Upper lobe of right lung (tissue), 1 donor: ENCODE measurements at regions not wholly inside any gene's neighbourhood (a gene's known extent, or its start where the extent isn't known, plus 50 kb on each side); places are given as distances from the start of the nearest gene placed in this dataset.
A peak's percentile ranks its signal among the peaks of the same experiment; 100 is the strongest.

ENCODE experiments used
- ATAC-seq: fragments of 200-7000 bp; cut with Tn5 transposase; one replicate; pipeline ENCODE4 v1.9.1; 2020; ENCODE audit warnings: mild to moderate bottlenecking, moderate library complexity
- DNase-seq: peaks from one replicate; pipeline ENCODE4 v3.0.0-alpha.2; 2020
- H3K27ac ChIP-seq: fragments of 200-600 bp; one replicate; pipeline ENCODE4 v1.8.0; 2022
- H3K27me3 ChIP-seq: fragments of 200-600 bp; one replicate; pipeline ENCODE4 v1.8.0; 2022; ENCODE audit warnings: mild to moderate bottlenecking
- H3K36me3 ChIP-seq: fragments of 200-600 bp; one replicate; pipeline ENCODE4 v1.8.0; 2022
- H3K4me1 ChIP-seq: fragments of 200-600 bp; one replicate; pipeline ENCODE4 v1.8.0; 2022
- H3K4me3 ChIP-seq: fragments of 200-600 bp; one replicate; pipeline ENCODE4 v1.8.0; 2022; ENCODE audit warnings: mild to moderate bottlenecking
- H3K9me3 ChIP-seq: fragments of 200-600 bp; one replicate; pipeline ENCODE4 v1.8.0; 2022
- CTCF ChIP-seq: fragments of 200-600 bp; IDR thresholded peaks from one replicate; pipeline ENCODE4 v1.8.0; 2022; ENCODE audit warnings: antibody characterized with exemption
- intact Hi-C: fragments of 100-400 bp; cut with DNase I; formaldehyde crosslinking; loops from one replicate; pipeline ENCODE4 v1.11.0; 2022
- donor health status: DM: no; HTN: yes; CAD: no; lungs with severe emphysema.

- H3K36me3 ChIP-seq: no peaks in the 10 kb centered on the region
- H3K4me1 ChIP-seq: no peaks in the 10 kb centered on the region
- peak; percentile 60 for ATAC-seq
Observed at GRCh38 chr11:92286709-92287108, 62.1 kb downstream of the FAT3 start.

GRCh38 chr11:92295175-92296137 is 70.8 kb downstream of the FAT3 start:
- intact Hi-C loops: no loop called here
- no peaks in the 10 kb centered on the region for H3K27me3 ChIP-seq
- no peak for TF ChIP-seq CTCF
- DNase-seq (no peak), ATAC-seq (no peak)
- no peaks in the 10 kb centered on the region for H3K36me3 ChIP-seq
- H3K27ac ChIP-seq: no peak overlapping the region
- H3K4me1 ChIP-seq: no peaks in the 10 kb centered on the region
- no peaks in the 10 kb centered on the region for H3K9me3 ChIP-seq
- H3K4me3 ChIP-seq: no peak overlapping the region

More at GRCh38 chr11:92286709-92287108, 62.1 kb downstream of the FAT3 start:
- no peak overlapping the region for H3K27ac ChIP-seq
- intact Hi-C loops: no loop called here
- H3K27me3 ChIP-seq: no peaks in the 10 kb centered on the region
- no peak for TF ChIP-seq CTCF
- DNase-seq: no peak
- no peak overlapping the region for H3K4me3 ChIP-seq
- no peaks in the 10 kb centered on the region for H3K9me3 ChIP-seq

DNA sequence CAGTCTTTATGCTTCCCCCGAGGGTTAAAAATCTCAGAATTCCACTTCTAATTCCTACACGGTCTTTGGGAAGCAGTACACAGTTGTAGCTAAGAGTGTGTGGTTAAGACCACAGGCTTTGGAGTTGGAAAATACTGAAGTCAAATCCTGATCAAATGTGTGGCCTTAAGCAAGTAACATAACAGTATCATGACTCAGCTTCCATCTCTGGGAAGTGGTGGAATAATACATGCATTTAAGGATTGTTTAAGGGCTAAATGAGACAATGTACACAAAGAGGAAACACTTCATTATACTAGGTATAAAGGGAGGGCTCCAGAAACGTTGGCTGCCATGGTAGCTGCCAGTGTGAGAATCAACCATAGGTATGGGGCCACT is 71.5 kb downstream of the FAT3 start:
- no peak overlapping the region for H3K27ac ChIP-seq
- ATAC-seq: no peak

GRCh38 chr11:92297567-92298553 is 73.2 kb downstream of the FAT3 start:
- ATAC-seq (no peak), DNase-seq (no peak)
- H3K4me3 ChIP-seq: no peak overlapping the region
- no peak for TF ChIP-seq CTCF
- no peaks in the 10 kb centered on the region for H3K9me3 ChIP-seq
- no peaks in the 10 kb centered on the region for H3K27me3 ChIP-seq
- H3K4me1 ChIP-seq: no peaks in the 10 kb centered on the region
- no peak overlapping the region for H3K27ac ChIP-seq
- intact Hi-C loops: no loop called here
- H3K36me3 ChIP-seq: no peaks in the 10 kb centered on the region

More for the DNA sequence above, 71.5 kb downstream of the FAT3 start:
- no peaks in the 10 kb centered on the region for H3K9me3 ChIP-seq
- H3K36me3 ChIP-seq: no peaks in the 10 kb centered on the region
- intact Hi-C loops: no loop called here
- TF ChIP-seq CTCF: no peak
- no peaks in the 10 kb centered on the region for H3K4me1 ChIP-seq
- DNase-seq: no peak
- no peak overlapping the region for H3K4me3 ChIP-seq
- no peaks in the 10 kb centered on the region for H3K27me3 ChIP-seq

GRCh38 chr11:92300876-92301275 is 76.3 kb downstream of the FAT3 start:
- Histone ChIP-seq H3K27ac (no peak overlapping the region), H3K4me3 (no peak overlapping the region), H3K27me3 (no peaks in the 10 kb centered on the region), H3K4me1 (no peaks in the 10 kb centered on the region), H3K9me3 (no peaks in the 10 kb centered on the region), H3K36me3 (no peaks in the 10 kb centered on the region)
- no peak for TF ChIP-seq CTCF
- no peak for DNase-seq
- ATAC-seq: no peak
- intact Hi-C loops: no loop called here
